Spleen (tissue), 7 donors: ENCODE measurements at regions not wholly inside any gene's neighbourhood (a gene's known extent, or its start where the extent isn't known, plus 50 kb on each side); places are given as distances from the start of the nearest gene placed in this dataset.

ENCODE experiments used
- POLR2A ChIP-seq, 3 donors: fragments of 450-650 bp; IDR thresholded peaks; one replicate each; pipeline ENCODE4 v1.5.1; 2017; ENCODE audit warnings: antibody characterized with exemption in 3 of 3, mild to moderate bottlenecking in 1 of 3
- POLR2AphosphoS5 ChIP-seq, 3 donors: sonication (generic); formaldehyde crosslinking; IDR thresholded peaks; one replicate each; pipeline ENCODE4 v1.5.1; 2017; ENCODE audit warnings: antibody characterized with exemption in 3 of 3
- TF ChIP-seq, protein P1 (sequence below), 11 experiments: fragments of 200-600 bp in 7 of 11; fragments of 450-650 bp in 4 of 11; sonication (generic) in 4 of 11; IDR thresholded peaks in 8 of 11; conservative IDR thresholded peaks in 3 of 11; 1 replicate in 7 of 11; 2 replicates in 4 of 11; pipeline versions ENCODE4 v1.4.0 to v1.8.0; 2016 to 2021; ENCODE audit warnings: antibody characterized with exemption in 11 of 11, inconsistent platforms in 4 of 11, mild to moderate bottlenecking in 1 of 11
- donor health status: DM: no; HTN: no; CAD: no; lungs with moderate emphysema.
- donor health status: DM: no; HTN: no; CAD: no.
- donor health status: DM: no; HTN: no; CAD: no.

DNA sequence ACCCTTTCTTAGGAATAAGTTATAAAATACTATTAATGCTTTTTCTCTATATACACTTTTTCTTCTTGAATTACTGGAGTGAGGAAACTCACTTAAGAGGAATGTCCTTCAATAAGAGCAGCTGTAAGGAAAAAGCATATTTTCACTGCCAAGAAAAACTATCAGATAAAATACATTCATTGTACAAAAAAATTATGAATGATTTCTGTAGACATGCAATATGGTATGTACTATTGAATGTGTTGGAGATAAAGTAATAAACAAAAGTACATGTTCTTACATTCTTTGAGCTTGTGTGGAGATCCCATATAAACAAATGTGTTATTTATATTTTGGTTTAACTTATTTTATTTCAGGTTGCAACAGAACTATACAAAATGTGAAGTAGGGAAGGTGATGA is 241.0 kb upstream of the ZNF717 start:
- no peak for TF ChIP-seq POLR2A (IDR thresholded peaks at IDR 0.05)
- TF ChIP-seq, protein P1, sequence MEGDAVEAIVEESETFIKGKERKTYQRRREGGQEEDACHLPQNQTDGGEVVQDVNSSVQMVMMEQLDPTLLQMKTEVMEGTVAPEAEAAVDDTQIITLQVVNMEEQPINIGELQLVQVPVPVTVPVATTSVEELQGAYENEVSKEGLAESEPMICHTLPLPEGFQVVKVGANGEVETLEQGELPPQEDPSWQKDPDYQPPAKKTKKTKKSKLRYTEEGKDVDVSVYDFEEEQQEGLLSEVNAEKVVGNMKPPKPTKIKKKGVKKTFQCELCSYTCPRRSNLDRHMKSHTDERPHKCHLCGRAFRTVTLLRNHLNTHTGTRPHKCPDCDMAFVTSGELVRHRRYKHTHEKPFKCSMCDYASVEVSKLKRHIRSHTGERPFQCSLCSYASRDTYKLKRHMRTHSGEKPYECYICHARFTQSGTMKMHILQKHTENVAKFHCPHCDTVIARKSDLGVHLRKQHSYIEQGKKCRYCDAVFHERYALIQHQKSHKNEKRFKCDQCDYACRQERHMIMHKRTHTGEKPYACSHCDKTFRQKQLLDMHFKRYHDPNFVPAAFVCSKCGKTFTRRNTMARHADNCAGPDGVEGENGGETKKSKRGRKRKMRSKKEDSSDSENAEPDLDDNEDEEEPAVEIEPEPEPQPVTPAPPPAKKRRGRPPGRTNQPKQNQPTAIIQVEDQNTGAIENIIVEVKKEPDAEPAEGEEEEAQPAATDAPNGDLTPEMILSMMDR (IDR thresholded peaks at IDR 0.05 in 8 of 11, conservative IDR thresholded peaks at IDR 0.05 in 3 of 11), result no peak
- TF ChIP-seq POLR2AphosphoS5 (IDR thresholded peaks at IDR 0.05), result no peak
